Stimulated activated CD8-positive, alpha-beta memory T cell treated with anti-CD3 and anti-CD28 coated beads, Interleukin-15, amount 100 ng/mL, for 48 hours (primary cell): ENCODE measurements at regions not wholly inside any gene's neighbourhood (a gene's known extent, or its start where the extent isn't known, plus 50 kb on each side); places are given as distances from the start of the nearest gene placed in this dataset.
A peak's percentile ranks its signal among the peaks of the same experiment; 100 is the strongest.

Experiments used
- DNase-seq, 2 donors: peaks; one replicate each; pipeline ENCODE4 v3.0.0-alpha.2; 2020; ENCODE audit warnings: low read depth in 2 of 2

DNA sequence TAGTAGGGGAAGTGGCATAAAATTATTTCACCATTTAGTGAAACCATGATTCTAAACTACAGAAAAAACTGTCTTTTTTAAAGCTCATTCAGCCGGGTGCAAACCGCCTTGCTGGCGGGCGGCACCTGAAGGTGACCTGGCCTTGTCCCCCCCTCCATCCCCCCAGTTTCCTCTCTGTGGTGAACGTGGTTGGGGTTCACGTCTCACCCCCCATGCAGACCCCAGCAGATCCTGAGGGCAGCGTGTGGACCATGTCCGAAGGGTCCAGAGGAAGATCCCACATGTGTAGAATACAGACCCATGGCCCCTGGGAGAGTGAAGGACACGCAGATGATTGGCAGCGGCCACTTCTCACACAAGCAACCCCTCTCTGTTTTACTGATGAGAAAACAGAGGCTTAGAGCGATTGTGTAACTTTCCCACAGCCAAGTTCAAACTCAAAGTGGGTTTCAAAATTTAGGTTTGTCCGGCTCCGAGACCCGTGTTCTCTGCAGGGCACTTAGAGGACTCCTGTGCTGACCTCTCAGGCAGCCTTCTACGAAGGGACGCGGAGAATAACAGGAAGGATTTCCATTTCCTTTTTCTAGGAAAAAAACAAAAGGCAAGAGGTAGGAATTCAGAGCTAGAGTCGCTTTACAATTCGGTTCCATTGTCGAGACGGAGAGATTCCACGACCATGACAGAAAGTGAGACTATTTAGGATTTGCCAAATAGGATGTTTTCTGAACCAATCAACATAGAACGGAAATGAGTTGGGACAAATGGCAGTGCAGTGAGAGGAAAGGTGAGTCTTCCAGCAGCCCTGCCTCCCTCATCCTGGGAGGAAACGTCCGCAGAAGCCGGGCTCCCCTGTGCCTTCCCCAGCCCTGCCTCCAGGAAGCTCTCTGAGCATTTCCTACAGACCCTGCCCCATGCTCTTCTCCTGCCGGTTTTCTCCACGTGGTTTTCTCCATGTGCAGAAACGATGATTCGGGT is 67.6 kb upstream of the PITRM1 start:
- no peak for DNase-seq

GRCh38 chr10:3239066-3239919 is 66.7 kb upstream of the PITRM1 start:
- DNase-seq: peak; percentile 37 to 45

DNA sequence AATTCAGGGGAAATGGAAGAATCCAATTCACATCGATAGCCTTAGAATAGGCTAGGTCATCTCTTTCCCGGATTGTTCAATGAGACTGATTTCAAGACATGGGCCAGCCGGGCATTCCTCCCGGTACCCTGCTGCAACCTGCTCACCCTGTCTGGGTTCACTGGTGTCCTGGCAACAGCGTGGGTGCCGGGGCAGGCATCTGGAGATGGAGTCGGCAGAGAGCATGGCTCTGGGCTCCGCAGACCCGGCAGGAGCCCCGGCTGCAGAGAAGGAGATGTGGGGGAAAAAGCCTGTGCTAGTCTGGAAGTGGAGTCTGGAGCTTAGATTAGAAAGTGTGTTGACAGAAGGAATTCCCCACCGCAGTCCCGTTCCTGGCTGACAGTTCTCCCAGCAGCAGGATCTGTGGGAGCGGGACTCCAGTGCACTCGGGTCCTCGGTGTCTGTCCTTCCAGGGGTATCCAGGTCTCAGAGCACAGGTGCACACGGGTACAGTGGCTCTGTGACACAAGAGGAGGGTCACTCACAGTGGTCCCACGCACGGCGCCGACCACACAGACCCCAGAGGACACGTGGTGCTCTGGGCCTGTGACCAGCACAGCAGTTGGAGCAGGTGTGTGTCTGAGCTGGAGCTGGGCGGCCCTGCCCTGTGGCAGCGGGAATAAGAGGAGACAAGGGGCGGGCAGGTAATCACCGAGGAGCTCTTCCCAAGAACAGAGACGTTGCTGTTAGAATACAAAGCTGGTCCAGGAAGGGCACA is 65.7 kb upstream of the PITRM1 start:
- no peak for DNase-seq

- no peak for DNase-seq
Measured at GRCh38 chr10:3237530-3237929, 64.9 kb upstream of the PITRM1 start.

- DNase-seq: no peak
Measured at GRCh38 chr10:3236644-3237404, 64.2 kb upstream of the PITRM1 start.

GRCh38 chr10:3235996-3236510 is 63.5 kb upstream of the PITRM1 start:
- no peak for DNase-seq

DNA sequence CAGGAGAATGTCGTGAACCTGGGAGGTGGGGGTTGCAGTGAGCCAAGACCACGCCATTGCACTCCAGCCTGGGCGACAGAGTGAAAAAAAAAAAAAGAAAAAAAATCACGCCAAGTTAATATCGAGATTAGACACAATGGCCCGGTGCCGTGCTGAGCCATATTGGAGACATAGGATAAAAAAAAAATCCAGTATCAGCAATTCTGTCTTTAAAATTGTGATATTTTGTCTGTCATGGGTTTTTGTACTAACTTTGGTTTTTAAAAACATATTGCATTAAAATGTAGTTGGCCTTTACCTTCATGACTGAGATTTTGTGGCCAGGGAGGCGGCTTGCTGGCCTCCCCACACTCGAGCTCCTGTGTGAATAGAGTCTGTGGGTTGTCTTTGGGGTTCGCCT is 62.8 kb upstream of the PITRM1 start:
- no peak for DNase-seq

- no peak for DNase-seq
Measured at GRCh38 chr10:3233486-3233990, 61.0 kb upstream of the PITRM1 start.

DNA sequence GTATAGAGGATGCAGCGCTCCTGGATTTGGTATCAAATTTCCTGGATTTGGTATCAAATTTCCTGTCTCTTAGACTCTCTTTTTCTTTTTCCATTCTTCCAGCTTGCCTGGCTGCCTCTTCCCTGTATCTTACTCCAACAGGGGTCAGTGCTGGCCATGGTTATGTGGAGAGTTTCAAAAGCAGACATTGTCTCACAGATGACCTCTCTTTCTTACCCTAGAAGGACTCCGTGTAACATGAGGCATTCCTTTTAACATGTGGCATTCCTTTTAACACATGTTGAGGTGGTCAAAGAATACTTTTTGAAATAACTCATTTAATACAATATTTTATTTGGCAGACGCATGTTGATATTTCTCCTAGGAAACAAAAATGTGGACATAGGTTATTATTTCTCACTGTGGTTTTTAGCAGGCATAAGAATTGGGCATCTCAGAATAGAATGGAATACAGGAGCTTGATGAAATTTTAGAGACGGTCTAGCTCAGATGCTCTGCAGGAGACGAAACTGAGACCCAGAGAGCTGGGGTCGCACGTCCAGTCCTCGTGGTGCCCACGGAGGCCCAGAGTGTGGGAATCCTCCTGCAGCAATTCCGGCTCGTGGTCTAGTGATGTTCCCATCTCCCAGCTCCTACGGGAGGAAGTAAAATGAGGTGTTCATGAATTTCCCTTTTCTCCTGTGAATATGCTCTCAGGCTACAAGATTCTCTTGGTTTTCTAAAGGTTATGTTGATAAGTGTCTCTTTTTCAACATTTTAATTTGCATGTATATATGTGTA is 59.6 kb upstream of the PITRM1 start:
- no peak for DNase-seq

- no peak for DNase-seq
Measured at GRCh38 chr10:3229815-3230214, 57.2 kb upstream of the PITRM1 start.

DNA sequence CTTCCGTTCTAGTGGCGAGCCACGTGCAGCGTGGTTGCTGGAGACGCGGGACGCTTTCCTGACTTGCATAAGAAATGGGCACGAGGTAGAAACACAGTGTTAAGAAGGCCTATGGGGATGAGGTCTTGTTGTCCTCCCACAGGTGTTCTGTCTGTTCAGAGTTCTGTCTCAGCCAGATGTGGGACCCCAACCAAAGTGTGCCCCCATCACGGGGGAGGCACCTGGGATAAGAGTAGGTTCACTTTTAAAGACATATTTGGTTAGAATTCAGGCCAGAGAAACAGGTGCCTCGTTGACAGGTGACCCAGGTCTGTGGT is 56.0 kb upstream of the PITRM1 start:
- DNase-seq: no peak

DNA sequence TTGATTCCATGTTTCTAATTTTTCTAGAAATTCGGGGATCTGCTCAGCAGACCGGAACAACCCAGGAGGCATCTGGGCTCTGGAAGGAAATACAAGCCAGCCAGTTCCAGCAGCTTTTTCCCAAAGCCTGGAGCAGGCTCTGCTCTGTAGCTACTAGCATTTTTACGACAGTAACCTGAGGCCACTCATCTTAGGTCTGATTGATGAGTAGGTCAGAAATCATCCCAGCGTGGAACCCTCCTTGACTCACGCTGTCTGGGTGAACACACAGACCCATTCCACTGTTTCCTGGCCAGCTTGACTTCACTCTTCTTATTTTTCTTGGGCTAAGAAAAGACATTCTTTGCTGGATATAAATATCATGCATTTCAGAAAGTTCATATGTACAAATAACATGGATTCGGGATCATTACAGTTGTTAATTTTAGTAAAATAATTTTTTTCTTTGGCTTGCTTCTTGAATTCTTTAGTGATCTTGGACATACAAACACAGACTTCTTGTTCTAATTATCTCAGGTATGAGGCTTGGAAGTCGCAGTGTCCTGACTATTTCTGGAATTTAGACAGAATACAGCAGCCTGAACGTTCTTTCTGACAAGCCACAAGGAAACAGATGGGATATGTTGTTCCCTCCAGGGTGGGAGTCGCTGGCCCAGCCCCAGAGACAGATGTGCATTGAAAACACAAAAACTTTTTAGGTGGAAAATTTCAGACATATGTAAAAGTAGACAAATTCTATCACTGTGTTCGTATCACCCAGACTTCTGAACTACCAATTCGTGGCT is 54.6 kb upstream of the PITRM1 start:
- DNase-seq: no peak

GRCh38 chr10:3225561-3225960 is 53.0 kb upstream of the PITRM1 start:
- DNase-seq: no peak

DNA sequence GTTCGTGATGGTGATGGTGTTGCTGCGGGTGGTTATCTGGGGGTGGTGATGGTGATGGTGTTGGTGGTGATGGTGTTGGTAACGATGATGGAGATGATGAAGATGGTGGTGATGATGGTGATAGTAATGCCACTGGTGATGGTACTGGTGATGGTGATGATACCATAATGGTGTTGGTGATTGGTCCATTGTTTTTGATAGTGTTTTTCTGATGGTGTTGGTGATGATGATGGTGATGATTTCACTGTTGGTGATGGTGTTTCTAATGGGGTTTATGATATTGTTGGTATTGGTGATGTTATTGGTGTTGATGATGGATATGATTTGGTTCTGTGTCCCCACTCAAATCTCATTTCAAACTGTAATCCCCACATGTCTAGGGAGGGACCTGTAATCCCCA is 51.7 kb upstream of the PITRM1 start:
- no peak for DNase-seq

DNA sequence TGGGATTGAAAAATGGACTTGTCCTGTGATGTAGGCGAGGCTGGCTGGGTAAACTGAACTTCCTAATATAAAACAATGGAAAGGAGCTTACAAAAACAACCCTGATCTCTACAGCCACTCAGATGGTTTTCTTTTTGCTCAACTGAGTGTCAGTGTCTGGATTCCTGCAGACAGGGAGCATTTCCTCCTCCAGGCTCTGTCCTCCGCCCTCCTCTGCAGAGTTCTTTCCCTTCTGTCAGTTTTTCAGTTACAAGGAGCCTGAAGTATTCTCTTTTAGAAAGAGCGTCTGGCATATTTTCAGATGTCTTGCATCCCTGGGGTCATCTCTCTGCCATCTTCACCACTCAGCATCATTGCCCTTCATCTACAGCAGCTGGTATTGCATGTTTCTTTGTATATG is 50.0 kb upstream of the PITRM1 start:
- DNase-seq: no peak
